Stimulated activated CD4-positive, alpha-beta T cell treated with anti-CD3 and anti-CD28 coated beads, Interleukin-12 subunit alpha, Interleukin-12 subunit beta, amount 100 ng/mL, for 4 hours (primary cell): ENCODE measurements at regions not wholly inside any gene's neighbourhood (a gene's known extent, or its start where the extent isn't known, plus 50 kb on each side); places are given as distances from the start of the nearest gene placed in this dataset.
"Not testable (repeated sequence)": the region's sequence is repeated elsewhere in the genome, so short reads cannot be mapped to it uniquely, and the experiment has no call there.

ENCODE experiments used
- DNase-seq: peaks from one replicate; pipeline ENCODE4 v3.0.0-alpha.2; 2020

- no peak for DNase-seq
Observed at GRCh38 chr6:11403035-11403601, 134.4 kb upstream of the TMEM170B start.

GRCh38 chr6:11402581-11402980, 135.0 kb upstream of the TMEM170B start:
- not testable (repeated sequence) for DNase-seq

GRCh38 chr6:11401954-11402353, 135.6 kb upstream of the TMEM170B start:
- DNase-seq: not testable (repeated sequence)

GRCh38 chr6:11398451-11399326, 138.9 kb upstream of the TMEM170B start:
- no peak for DNase-seq

- DNase-seq: no peak
Observed at GRCh38 chr6:11397622-11398450, 139.7 kb upstream of the TMEM170B start.

- no peak for DNase-seq
Observed at GRCh38 chr6:11396860-11397259, 140.7 kb upstream of the TMEM170B start.

- DNase-seq: no peak
Observed at GRCh38 chr6:11393713-11394627, 143.6 kb upstream of the TMEM170B start.

GRCh38 chr6:11392778-11393507, 144.6 kb upstream of the TMEM170B start:
- DNase-seq: no peak

- DNase-seq: no peak
Observed at GRCh38 chr6:11391934-11392777, 145.4 kb upstream of the TMEM170B start.

GRCh38 chr6:11389977-11390376, 147.6 kb upstream of the TMEM170B start:
- no peak for DNase-seq

- no peak for DNase-seq
Observed at GRCh38 chr6:11388983-11389944, 148.3 kb upstream of the TMEM170B start.

- DNase-seq: no peak
Observed at GRCh38 chr6:11387707-11388430, 149.7 kb upstream of the TMEM170B start.

GRCh38 chr6:11386726-11387125, 150.8 kb upstream of the TMEM170B start:
- no peak for DNase-seq

GRCh38 chr6:11386323-11386722, 151.2 kb upstream of the TMEM170B start:
- DNase-seq: no peak

GRCh38 chr6:11384531-11385309, 152.3 kb upstream of the NEDD9 start:
- DNase-seq: no peak

- DNase-seq: peak; percentile 39
Observed at GRCh38 chr6:11381801-11382513, 149.5 kb upstream of the NEDD9 start.
